Peyer's patch (tissue), 4 donors: ENCODE measurements at regions not wholly inside any gene's neighbourhood (a gene's known extent, or its start where the extent isn't known, plus 50 kb on each side); places are given as distances from the start of the nearest gene placed in this dataset.
A peak's percentile ranks its signal among the peaks of the same experiment; 100 is the strongest.

ENCODE experiments used
- DNase-seq, 3 donors: peaks; one replicate each; pipeline ENCODE4 v3.0.0-alpha.2; 2017 to 2019
- H3K27ac ChIP-seq, 4 donors: fragments of 200-600 bp; sonication (generic); one replicate each; pipeline ENCODE4 v1.5.1; 2016 to 2019
- H3K27me3 ChIP-seq, 2 donors: fragments of 200-600 bp; sonication (generic); one replicate each; pipeline ENCODE4 v1.5.1; 2019
- H3K36me3 ChIP-seq, 3 donors: fragments of 200-600 bp; sonication (generic); one replicate each; pipeline ENCODE4 v1.5.1; 2016 to 2019
- H3K4me1 ChIP-seq, 4 donors: fragments of 200-600 bp; sonication (generic); one replicate each; pipeline ENCODE4 v1.5.1; 2016 to 2019
- H3K4me3 ChIP-seq, 4 donors: fragments of 200-600 bp; sonication (generic); 1 replicate in 3 of 4; 2 replicates in 1 of 4; pipeline ENCODE4 v1.5.1; 2016 to 2019; ENCODE audit warnings: mild to moderate bottlenecking in 1 of 4
- H3K9me3 ChIP-seq, 4 donors: fragments of 200-600 bp; sonication (generic); one replicate each; pipeline ENCODE4 v1.5.1; 2016 to 2019; ENCODE audit warnings: mild to moderate bottlenecking in 1 of 4
- POLR2A ChIP-seq, 2 donors: fragments of 450-650 bp; IDR thresholded peaks; one replicate each; pipeline ENCODE4 v1.5.1; 2017; ENCODE audit warnings: antibody characterized with exemption in 2 of 2, mild to moderate bottlenecking in 2 of 2, moderate library complexity in 2 of 2
- TF ChIP-seq, protein P1 (sequence below), 6 experiments: fragments of 450-650 bp in 4 of 6; fragments of 200-600 bp in 2 of 6; sonication (generic) in 1 of 6; IDR thresholded peaks; one replicate each; pipeline ENCODE4 v1.5.1; 2017 to 2019; ENCODE audit warnings: antibody characterized with exemption in 6 of 6, mild to moderate bottlenecking in 3 of 6, moderate library complexity in 1 of 6

DNA sequence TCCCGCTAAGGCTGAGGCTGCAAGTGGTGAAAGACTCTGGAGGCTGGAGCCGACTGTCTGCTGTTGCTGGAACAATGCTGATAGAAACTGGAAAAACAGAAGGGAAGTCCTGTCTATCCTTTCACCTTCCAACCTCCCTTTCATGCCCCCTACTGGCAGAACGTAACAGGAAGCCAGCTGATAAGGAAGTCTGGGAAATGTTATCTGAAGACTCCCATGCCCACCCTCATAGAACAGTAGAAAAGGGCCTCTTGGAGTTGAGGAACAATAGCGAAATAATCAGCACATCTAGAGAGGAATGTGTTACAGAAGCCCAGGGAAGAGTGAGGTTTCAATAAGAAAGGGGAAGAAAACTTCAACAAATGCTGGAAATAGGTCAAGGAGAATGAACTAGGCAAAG lies 117.1 kb upstream of the DKK2 start:
- no peak overlapping the region for H3K4me3 ChIP-seq
- DNase-seq, result no peak

DNA sequence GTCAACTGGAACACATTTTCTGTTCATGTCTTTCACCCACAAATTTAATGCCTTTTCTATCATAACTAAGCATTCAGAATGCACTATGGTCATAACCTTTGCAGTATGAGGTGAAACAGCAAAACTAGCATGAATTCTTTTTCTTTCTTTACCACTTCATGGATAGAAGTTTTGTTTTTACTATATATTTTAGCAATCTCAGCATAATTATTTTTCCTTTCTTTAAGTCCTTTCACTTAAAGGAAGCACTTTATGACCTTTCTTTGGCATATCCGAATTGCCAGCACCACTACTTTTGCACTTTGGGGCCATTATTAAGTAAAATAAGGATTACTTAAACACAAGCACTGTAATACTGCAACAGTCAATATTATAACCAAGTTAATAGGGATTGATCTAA lies 115.1 kb upstream of the DKK2 start:
- no peaks in the 10 kb centered on the region for H3K27me3 ChIP-seq
- no peak overlapping the region for H3K4me3 ChIP-seq
- no peak for DNase-seq
- H3K36me3 ChIP-seq, result no peaks in the 10 kb centered on the region
- H3K4me1 ChIP-seq, result no peaks in the 10 kb centered on the region
- no peaks in the 10 kb centered on the region for H3K9me3 ChIP-seq
- TF ChIP-seq POLR2A (IDR thresholded peaks at IDR 0.05), result no peak
- TF ChIP-seq, protein P1, sequence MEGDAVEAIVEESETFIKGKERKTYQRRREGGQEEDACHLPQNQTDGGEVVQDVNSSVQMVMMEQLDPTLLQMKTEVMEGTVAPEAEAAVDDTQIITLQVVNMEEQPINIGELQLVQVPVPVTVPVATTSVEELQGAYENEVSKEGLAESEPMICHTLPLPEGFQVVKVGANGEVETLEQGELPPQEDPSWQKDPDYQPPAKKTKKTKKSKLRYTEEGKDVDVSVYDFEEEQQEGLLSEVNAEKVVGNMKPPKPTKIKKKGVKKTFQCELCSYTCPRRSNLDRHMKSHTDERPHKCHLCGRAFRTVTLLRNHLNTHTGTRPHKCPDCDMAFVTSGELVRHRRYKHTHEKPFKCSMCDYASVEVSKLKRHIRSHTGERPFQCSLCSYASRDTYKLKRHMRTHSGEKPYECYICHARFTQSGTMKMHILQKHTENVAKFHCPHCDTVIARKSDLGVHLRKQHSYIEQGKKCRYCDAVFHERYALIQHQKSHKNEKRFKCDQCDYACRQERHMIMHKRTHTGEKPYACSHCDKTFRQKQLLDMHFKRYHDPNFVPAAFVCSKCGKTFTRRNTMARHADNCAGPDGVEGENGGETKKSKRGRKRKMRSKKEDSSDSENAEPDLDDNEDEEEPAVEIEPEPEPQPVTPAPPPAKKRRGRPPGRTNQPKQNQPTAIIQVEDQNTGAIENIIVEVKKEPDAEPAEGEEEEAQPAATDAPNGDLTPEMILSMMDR (IDR thresholded peaks at IDR 0.05), result no peak
- no peak overlapping the region for H3K27ac ChIP-seq

More for the DNA sequence above, 117.1 kb upstream of the DKK2 start:
- Histone ChIP-seq H3K9me3 (no peaks in the 10 kb centered on the region), H3K27ac (no peak overlapping the region), H3K4me1 (no peaks in the 10 kb centered on the region), H3K36me3 (no peaks in the 10 kb centered on the region), H3K27me3 (no peaks in the 10 kb centered on the region)
- no peak for TF ChIP-seq POLR2A (IDR thresholded peaks at IDR 0.05)
- TF ChIP-seq, protein P1 (IDR thresholded peaks at IDR 0.05), result peak in 1 of 6 experiments; percentile 29

DNA sequence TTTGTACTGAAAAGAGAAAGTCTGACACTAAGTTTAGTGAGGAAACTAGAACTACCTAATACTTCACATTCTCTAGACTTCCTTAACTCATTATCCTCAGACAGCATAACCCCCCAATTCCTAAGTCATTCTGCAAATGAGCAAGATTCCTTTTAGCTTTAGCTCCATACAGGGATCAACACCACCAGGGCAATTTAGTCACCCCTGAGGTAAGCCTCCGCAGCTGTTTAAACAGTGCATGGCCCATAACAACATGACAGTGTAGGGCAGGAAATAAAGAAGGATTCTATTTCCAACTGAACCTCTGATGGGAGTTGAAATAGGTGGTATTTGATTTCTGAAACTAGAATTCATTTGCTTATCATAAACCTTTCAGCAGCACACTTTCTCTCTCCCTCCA lies 112.8 kb upstream of the DKK2 start:
- TF ChIP-seq, protein P1 (IDR thresholded peaks at IDR 0.05), result no peak
- TF ChIP-seq POLR2A (IDR thresholded peaks at IDR 0.05), result no peak
- no peaks in the 10 kb centered on the region for H3K4me1 ChIP-seq
- H3K27ac ChIP-seq, result no peak overlapping the region
- no peak for DNase-seq
- no peaks in the 10 kb centered on the region for H3K27me3 ChIP-seq
- no peaks in the 10 kb centered on the region for H3K9me3 ChIP-seq
- H3K4me3 ChIP-seq, result no peak overlapping the region
- no peaks in the 10 kb centered on the region for H3K36me3 ChIP-seq

DNA sequence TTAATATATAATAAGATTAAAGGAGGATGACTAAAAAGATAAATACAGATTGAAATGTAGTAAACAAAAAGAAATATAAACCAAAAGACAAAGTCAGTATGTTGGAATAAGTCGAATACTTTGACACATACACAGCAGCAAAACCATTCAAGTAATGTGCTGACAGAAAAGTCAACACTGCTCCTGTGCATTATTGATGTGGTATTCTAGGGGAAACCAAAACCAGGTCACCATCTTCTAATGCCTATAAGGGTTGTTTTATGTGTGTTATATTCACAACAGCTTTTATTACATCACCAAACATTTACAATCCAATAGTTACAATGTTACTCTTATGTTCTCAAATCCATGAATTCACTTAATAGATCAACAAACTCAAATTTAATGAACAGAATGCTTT lies 111.8 kb upstream of the DKK2 start:
- DNase-seq, result no peak

DNA sequence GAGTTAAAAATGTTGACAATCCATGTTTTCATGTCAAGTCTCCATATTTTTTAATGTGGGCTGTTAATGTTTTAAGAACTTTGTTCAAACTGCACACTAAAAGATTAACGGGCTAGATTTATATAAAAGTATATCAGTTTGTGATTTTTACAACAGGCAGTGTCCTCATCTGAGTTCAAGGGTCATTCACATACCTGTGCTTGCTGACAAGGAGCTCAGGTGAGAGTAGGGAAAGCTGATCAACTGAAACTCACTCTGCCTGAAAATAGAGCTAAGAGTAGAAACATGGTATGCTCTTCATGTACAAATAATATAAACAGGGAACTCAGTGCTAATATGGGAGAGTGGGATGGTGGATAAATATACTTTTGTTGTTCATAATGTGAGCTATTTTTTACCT lies 102.3 kb upstream of the DKK2 start:
- Histone ChIP-seq H3K4me1 (no peaks in the 10 kb centered on the region), H3K4me3 (no peak overlapping the region), H3K36me3 (no peaks in the 10 kb centered on the region), H3K27ac (no peak overlapping the region), H3K27me3 (no peaks in the 10 kb centered on the region), H3K9me3 (no peaks in the 10 kb centered on the region)
- no peak for DNase-seq
- TF ChIP-seq POLR2A (IDR thresholded peaks at IDR 0.05), result no peak
- TF ChIP-seq, protein P1 (IDR thresholded peaks at IDR 0.05), result no peak

More for the DNA sequence above, 111.8 kb upstream of the DKK2 start:
- H3K4me3 ChIP-seq, result no peak overlapping the region
- H3K27me3 ChIP-seq, result no peaks in the 10 kb centered on the region
- TF ChIP-seq, protein P1 (IDR thresholded peaks at IDR 0.05), result no peak
- H3K9me3 ChIP-seq, result no peaks in the 10 kb centered on the region
- no peak overlapping the region for H3K27ac ChIP-seq
- H3K4me1 ChIP-seq, result no peaks in the 10 kb centered on the region
- no peaks in the 10 kb centered on the region for H3K36me3 ChIP-seq

DNA sequence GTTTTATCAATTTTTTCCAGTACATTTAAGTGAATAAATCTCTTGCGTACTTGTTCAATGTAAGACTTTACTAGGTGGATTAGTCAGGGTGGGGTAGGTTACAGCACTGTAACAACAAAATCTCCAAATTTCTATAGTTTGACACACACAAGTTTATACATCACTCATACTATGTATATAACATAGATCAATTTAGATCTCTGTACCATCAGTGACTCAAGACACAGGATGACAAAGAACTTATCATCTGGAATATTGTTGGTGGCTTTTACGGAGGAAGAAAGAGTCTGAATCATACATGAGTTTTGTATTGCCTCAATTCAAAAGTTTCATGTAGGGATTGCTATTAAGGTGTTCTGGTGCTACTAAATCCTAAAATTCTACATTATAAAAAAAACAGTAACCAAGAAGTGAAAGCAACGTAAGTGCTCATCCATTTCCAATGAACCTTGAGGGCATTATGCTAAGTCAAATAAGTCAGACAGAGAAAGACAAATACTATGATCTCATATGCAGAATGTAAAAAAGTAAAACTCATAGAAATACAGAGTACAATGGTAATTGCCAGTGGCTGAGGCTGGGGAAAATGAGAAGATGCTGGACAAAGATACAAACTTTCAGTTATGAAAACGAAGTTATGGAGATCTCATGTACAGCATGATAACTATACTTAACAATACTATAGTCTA lies 98.0 kb upstream of the DKK2 start:
- no peaks in the 10 kb centered on the region for H3K36me3 ChIP-seq
- H3K4me3 ChIP-seq, result no peak overlapping the region
- H3K9me3 ChIP-seq, result no peaks in the 10 kb centered on the region
- no peak overlapping the region for H3K27ac ChIP-seq
- DNase-seq, result no peak
- H3K4me1 ChIP-seq, result no peaks in the 10 kb centered on the region
- no peaks in the 10 kb centered on the region for H3K27me3 ChIP-seq
- no peak for TF ChIP-seq POLR2A (IDR thresholded peaks at IDR 0.05)
- TF ChIP-seq, protein P1 (IDR thresholded peaks at IDR 0.05), result no peak
